AG08395 (cell line): ENCODE measurements at regions not wholly inside any gene's neighbourhood (a gene's known extent, or its start where the extent isn't known, plus 50 kb on each side); places are given as distances from the start of the nearest gene placed in this dataset.

Experiments
- DNase-seq: peaks from one replicate; pipeline ENCODE4 v3.0.0; 2012; ENCODE audit warnings: mixed read lengths, low spot score

GRCh38 chr11:95584180-95584579 is 205.4 kb downstream of the FAM76B start:
- DNase-seq, result no peak

- peak; percentile 70 for DNase-seq
Observed at GRCh38 chr11:95577716-95578460, 211.7 kb downstream of the FAM76B start.

GRCh38 chr11:95576146-95576845 is 213.3 kb downstream of the FAM76B start:
- DNase-seq, result no peak

GRCh38 chr11:95575517-95575916 is 214.1 kb downstream of the FAM76B start:
- DNase-seq, result peak; percentile 22

- no peak for DNase-seq
Observed at GRCh38 chr11:95571718-95572260, 217.8 kb downstream of the FAM76B start.

- DNase-seq, result no peak
Observed at GRCh38 chr11:95570845-95571244, 218.7 kb downstream of the FAM76B start.

GRCh38 chr11:95569207-95569606 is 220.4 kb downstream of the FAM76B start:
- no peak for DNase-seq

GRCh38 chr11:95568281-95568680 is 221.3 kb downstream of the FAM76B start:
- no peak for DNase-seq

GRCh38 chr11:95567685-95568084 is 221.9 kb downstream of the FAM76B start:
- peak; percentile 60 for DNase-seq

- no peak for DNase-seq
Observed at GRCh38 chr11:95566211-95566610, 223.4 kb downstream of the FAM76B start.

GRCh38 chr11:95565724-95566141 is 223.8 kb downstream of the FAM76B start:
- DNase-seq, result no peak

- DNase-seq, result no peak
Observed at GRCh38 chr11:95563859-95564258, 225.7 kb downstream of the FAM76B start.

GRCh38 chr11:95563173-95563572 is 226.4 kb downstream of the FAM76B start:
- no peak for DNase-seq

- DNase-seq, result no peak
Observed at GRCh38 chr11:95562196-95562921, 227.2 kb downstream of the FAM76B start.

- no peak for DNase-seq
Observed at GRCh38 chr11:95559899-95560298, 229.7 kb downstream of the FAM76B start.

- no peak for DNase-seq
Observed at GRCh38 chr11:95557376-95557775, 232.2 kb downstream of the FAM76B start.

GRCh38 chr11:95556342-95557163 is 233.0 kb downstream of the FAM76B start:
- DNase-seq, result peak; percentile 63

GRCh38 chr11:95556011-95556341 is 233.6 kb downstream of the FAM76B start:
- DNase-seq, result no peak

- DNase-seq, result no peak
Observed at GRCh38 chr11:95554911-95555310, 234.7 kb downstream of the FAM76B start.

- no peak for DNase-seq
Observed at GRCh38 chr11:95549301-95549700, 240.3 kb downstream of the FAM76B start.

- no peak for DNase-seq
Observed at GRCh38 chr11:95548416-95548815, 241.2 kb downstream of the FAM76B start.

- no peak for DNase-seq
Observed at GRCh38 chr11:95547976-95548375, 241.6 kb downstream of the FAM76B start.
